SHP77 (cell line): ENCODE measurements at regions not wholly inside any gene's neighbourhood (a gene's known extent, or its start where the extent isn't known, plus 50 kb on each side); places are given as distances from the start of the nearest gene placed in this dataset.

Source experiments
- DNase-seq, 2 experiments: peaks; one replicate each; lab custom pipeline; 2025; lab: John Stamatoyannopoulos, UW

GRCh38 chr10:31146491-31147209 is 115.0 kb upstream of the ZNF438 start:
- DNase-seq, result no peak

- DNase-seq, result no peak
Observed at GRCh38 chr10:31147210-31147608, 115.5 kb upstream of the ZNF438 start.

GRCh38 chr10:31148951-31149350 is 117.3 kb upstream of the ZNF438 start:
- peak in 1 of 2 experiments; percentile 19 for DNase-seq

- DNase-seq, result no peak
Observed at GRCh38 chr10:31149835-31150512, 118.3 kb upstream of the ZNF438 start.

GRCh38 chr10:31151301-31151700 is 119.6 kb upstream of the ZNF438 start:
- DNase-seq, result no peak

- no peak for DNase-seq
Observed at GRCh38 chr10:31152421-31153135, 120.9 kb upstream of the ZNF438 start.

- no peak for DNase-seq
Observed at GRCh38 chr10:31153161-31153560, 121.5 kb upstream of the ZNF438 start.

- no peak for DNase-seq
Observed at GRCh38 chr10:31153692-31154091, 122.0 kb upstream of the ZNF438 start.

- no peak for DNase-seq
Observed at GRCh38 chr10:31154996-31155395, 123.3 kb upstream of the ZNF438 start.

GRCh38 chr10:31157123-31158010 is 125.7 kb upstream of the ZNF438 start:
- peak; percentile 54 to 55 for DNase-seq

GRCh38 chr10:31158011-31158658 is 126.5 kb upstream of the ZNF438 start:
- no peak for DNase-seq

GRCh38 chr10:31166606-31167005 is 134.9 kb upstream of the ZNF438 start:
- no peak for DNase-seq

- no peak for DNase-seq
Observed at GRCh38 chr10:31170636-31171035, 139.0 kb upstream of the ZNF438 start.

GRCh38 chr10:31171402-31172083 is 139.9 kb upstream of the ZNF438 start:
- DNase-seq, result no peak

GRCh38 chr10:31172925-31173324 is 141.3 kb upstream of the ZNF438 start:
- no peak for DNase-seq

- no peak for DNase-seq
Observed at GRCh38 chr10:31173752-31174151, 142.1 kb upstream of the ZNF438 start.

- no peak for DNase-seq
Observed at GRCh38 chr10:31179091-31179680, 139.8 kb upstream of the ZEB1 start.

- DNase-seq, result no peak
Observed at GRCh38 chr10:31186225-31187000, 132.6 kb upstream of the ZEB1 start.

- no peak for DNase-seq
Observed at GRCh38 chr10:31187182-31187581, 131.8 kb upstream of the ZEB1 start.
